GM12874 (cell line): ENCODE measurements at regions not wholly inside any gene's neighbourhood (a gene's known extent, or its start where the extent isn't known, plus 50 kb on each side); places are given as distances from the start of the nearest gene placed in this dataset.

Experiments used
- TF ChIP-seq, protein P1 (sequence below): IDR thresholded peaks from 2 replicates; pipeline ENCODE4 v1.5.1; 2011; ENCODE audit warnings: low read depth, mild to moderate bottlenecking, control low read depth, low read length, moderate library complexity; ENCODE audit not compliant: insufficient read depth

DNA sequence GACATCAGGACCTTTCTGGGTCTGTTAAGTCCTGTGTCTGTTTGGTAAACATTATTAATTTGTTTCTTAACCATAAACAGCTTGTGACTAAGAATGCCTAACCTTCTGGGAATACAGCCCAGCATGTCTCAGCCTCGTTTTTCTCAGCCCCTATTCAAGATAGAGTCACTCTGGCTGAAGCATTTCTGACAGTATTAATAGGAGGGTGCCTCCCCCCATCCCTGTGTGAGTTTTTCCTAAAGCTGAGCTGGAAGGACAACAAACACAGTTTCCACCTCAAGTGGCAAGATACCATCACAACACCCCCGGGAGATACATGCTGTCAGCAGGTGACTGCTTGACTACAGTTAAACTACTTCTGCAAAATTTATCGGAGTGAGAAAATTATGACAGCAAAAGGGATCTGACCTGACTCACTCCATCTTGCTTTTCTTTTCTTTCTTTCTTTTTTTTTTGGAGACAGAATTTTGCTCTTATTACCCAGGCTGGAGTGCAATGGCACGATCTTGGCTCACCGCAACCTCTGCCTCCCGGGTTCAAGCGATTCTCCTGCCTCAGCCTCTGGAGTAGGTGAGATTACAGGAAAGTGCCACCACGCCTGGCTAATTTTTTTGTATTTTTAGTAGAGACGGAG lies 59.3 kb upstream of the ABCC4 start:
- TF ChIP-seq, protein P1, sequence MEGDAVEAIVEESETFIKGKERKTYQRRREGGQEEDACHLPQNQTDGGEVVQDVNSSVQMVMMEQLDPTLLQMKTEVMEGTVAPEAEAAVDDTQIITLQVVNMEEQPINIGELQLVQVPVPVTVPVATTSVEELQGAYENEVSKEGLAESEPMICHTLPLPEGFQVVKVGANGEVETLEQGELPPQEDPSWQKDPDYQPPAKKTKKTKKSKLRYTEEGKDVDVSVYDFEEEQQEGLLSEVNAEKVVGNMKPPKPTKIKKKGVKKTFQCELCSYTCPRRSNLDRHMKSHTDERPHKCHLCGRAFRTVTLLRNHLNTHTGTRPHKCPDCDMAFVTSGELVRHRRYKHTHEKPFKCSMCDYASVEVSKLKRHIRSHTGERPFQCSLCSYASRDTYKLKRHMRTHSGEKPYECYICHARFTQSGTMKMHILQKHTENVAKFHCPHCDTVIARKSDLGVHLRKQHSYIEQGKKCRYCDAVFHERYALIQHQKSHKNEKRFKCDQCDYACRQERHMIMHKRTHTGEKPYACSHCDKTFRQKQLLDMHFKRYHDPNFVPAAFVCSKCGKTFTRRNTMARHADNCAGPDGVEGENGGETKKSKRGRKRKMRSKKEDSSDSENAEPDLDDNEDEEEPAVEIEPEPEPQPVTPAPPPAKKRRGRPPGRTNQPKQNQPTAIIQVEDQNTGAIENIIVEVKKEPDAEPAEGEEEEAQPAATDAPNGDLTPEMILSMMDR, result no peak

DNA sequence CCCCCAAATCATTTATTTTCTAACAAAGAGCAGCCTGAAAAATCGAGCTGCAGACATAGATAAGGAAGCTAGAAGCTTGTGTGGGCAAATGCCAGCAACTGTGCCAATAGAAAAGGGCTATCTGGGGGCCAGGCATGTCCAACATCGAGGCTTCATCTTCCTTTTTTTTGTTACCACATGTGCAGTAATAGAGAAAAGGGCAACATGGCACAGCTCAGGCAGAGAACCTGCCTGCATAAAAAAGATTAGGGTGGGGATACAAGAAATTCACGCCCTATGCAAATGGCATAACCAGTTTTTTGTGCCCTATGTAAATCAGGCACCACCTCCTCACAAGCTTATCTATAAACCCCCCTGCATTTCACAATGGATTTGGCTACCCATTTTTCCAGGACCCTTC lies 60.4 kb upstream of the ABCC4 start:
- TF ChIP-seq, protein P1, result no peak

DNA sequence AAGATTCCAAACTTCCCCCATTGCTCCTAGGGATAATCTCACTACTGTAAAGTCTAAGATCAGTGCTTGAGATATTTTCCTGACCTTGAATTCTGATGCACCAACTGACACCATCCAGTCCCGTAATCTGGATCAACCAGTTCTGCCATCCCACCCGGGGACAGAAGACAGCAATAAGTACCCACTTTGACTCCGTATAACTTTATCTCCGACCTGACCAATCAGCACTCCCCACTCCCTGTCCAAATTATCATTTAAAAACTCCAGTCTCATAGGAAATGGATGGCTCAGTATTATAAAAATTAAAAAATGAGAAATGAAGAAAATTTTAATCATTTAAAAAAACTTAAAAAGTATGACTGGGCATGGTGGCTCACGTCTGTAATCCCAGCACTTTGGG lies 61.4 kb upstream of the ABCC4 start:
- TF ChIP-seq, protein P1, result no peak

DNA sequence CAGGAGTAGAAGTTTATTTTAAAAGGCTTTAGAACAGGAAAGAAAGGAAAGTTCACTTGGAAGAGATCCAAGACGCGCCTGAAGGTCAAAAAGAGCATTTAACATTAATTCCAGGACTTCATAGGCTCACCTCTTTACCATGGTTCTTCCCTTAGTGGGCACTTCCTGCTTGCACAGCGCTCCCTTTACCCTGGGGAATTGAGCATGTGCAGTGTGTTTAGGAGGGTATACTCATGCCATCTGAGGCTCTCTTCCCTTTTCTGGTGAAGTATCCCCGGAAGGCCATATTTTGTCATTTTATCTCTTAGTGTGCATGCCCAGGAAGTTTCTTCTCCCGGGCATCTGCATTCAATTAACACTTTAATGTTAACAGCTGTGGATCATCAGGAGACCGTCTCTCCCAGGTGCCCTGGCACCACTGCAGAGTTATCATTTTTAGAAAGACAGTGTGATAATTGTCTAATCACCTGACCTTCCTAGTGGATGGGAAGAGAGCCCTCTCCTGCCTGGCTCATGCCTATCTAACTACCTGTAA lies 66.1 kb upstream of the ABCC4 start:
- TF ChIP-seq, protein P1, result no peak

DNA sequence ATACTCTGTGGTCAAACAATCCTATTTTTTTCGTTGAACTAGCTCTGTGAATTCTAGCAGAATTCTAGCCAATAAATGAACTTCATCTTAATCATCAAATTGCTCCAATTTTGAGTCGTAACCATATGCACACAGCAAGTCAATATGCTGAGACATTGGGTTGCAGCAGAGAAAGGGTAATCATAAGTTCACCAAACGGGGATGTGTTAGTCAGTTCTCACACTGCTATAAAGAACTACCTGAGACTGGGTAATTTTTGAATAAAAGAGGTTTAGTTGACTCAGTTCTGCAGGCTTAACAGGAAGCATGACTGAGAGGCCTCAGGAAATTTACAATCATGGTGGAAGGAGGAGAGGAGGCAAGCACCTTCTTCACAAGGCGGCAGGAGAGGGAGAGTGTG lies 67.7 kb upstream of the ABCC4 start:
- TF ChIP-seq, protein P1, result no peak

DNA sequence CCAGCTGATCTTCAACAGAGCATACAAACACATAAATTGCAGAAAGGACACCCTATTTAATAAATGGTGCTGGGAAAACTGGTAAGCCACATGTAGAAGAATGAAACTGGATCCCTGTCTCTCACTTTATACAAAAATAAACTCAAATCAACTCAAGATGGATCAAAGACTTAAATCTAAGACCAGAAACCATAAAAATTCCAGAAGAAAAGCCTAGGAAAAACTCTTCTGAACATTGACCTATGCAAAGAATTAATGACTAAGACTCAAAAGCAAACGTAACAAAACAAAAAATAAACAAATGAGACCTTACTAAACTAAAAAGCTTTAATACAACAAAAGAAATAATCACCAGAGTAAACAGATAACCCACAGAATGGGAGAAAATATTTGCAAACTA lies 74.5 kb upstream of the ABCC4 start:
- TF ChIP-seq, protein P1, result no peak

DNA sequence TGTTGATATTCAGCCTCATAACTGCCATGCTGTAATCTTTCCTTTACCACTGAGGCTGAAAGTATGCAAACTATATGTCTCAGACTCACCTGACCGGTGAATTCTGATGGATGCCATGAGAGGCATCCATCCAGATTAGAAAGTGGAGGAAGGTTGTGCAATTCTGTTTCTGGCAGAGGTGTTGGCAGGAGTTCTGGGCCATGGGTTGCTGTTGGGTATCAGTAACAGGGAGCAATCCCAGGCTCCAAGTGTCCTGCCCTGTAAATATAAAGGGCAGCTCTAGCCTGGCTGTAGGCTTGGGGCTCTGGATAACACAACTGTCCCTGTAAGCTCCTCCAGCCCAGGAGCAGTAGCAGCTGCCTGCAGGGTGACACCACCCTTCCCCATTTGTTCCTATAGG lies 77.4 kb upstream of the ABCC4 start:
- TF ChIP-seq, protein P1, result no peak
